Tibial nerve (tissue), 4 donors: ENCODE measurements at regions not wholly inside any gene's neighbourhood (a gene's known extent, or its start where the extent isn't known, plus 50 kb on each side); places are given as distances from the start of the nearest gene placed in this dataset.

Source experiments
- CTCF ChIP-seq, 5 experiments: fragments of 200-600 bp in 3 of 5; fragments of 450-650 bp in 2 of 5; sonication (generic) in 3 of 5; IDR thresholded peaks; one replicate each; pipeline ENCODE4 v1.5.1; 2016 to 2019; ENCODE audit warnings: antibody characterized with exemption in 5 of 5, mild to moderate bottlenecking in 3 of 5, moderate library complexity in 2 of 5
- EP300 ChIP-seq, 2 donors: sonication (generic); formaldehyde crosslinking; IDR thresholded peaks; one replicate each; pipeline ENCODE4 v1.6.1; 2017; ENCODE audit warnings: antibody characterized with exemption in 2 of 2, mild to moderate bottlenecking in 1 of 2
- POLR2A ChIP-seq, 2 donors: fragments of 450-650 bp; IDR thresholded peaks; one replicate each; pipeline ENCODE4 v1.6.1; 2017; ENCODE audit warnings: antibody characterized with exemption in 2 of 2, mild to moderate bottlenecking in 2 of 2, moderate library complexity in 2 of 2

- TF ChIP-seq EP300 (IDR thresholded peaks at IDR 0.05) (no peak), CTCF (IDR thresholded peaks at IDR 0.05) (no peak), POLR2A (IDR thresholded peaks at IDR 0.05) (no peak)
Measured at GRCh38 chr11:15910761-15911160, 445.6 kb downstream of the SOX6 start.
